Hepatic stellate cell (primary cell): ENCODE measurements at regions not wholly inside any gene's neighbourhood (a gene's known extent, or its start where the extent isn't known, plus 50 kb on each side); places are given as distances from the start of the nearest gene placed in this dataset.
"Not testable (repeated sequence)": the region's sequence is repeated elsewhere in the genome, so short reads cannot be mapped to it uniquely, and the experiment has no call there.

ENCODE experiments used
- DNase-seq: peaks from one replicate; pipeline ENCODE4 v3.0.0; 2011; ENCODE audit warnings: low spot score

GRCh38 chr2:184004289-184004947 lies 593.9 kb upstream of the ZNF804A start:
- no peak for DNase-seq

DNA sequence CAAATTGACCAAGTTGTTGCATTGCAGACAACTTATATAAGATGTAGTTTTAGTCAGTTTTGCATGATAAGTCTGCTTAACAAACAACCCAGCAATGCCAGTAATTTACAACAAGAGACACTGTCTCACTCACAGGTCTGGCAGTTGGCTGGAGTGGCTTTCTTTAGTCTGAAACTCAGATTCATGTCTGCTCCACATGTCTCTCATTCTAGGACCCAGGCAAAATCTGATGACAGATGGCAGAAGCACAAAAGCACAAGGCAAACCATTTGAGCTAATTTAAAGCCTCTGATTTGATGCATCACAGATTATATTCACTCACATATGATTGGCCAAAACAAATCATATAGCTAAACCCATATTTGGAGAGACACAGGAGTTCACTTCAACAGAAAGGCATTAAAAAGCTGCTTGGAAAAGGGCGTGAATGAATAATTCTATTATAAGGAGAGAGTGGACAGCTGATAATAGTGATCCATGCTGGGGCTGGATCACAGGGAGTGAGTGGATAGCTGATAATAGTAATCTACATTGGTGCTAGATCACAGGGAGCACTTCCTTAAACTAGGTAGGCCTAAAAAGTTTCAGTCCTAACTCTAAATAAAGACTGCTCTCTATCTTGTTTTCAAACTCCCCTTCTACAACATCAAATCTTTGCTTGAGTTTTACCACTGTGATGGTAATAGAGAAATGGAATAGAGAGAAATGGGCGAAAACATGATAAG lies 593.2 kb upstream of the ZNF804A start:
- DNase-seq: no peak

- DNase-seq: no peak
Observed at GRCh38 chr2:184006998-184007397, 591.3 kb upstream of the ZNF804A start.

DNA sequence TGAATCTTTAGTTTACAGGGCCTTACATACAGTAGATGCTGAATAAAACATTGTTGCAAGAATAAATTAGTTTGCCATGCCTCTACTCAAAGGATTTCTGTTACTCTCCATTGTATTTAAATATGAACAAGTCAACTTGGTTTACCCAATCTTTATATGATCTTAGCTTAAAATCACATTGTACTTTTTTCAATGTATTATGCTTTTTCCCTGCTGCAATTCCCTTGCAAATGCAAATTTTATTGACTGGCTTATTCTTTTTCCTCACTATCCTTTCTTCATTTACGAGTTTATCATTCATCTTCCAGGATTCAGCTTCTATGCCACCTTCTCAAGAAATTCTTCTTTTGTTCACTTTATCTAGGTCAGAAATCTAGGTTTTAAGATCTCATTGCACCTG lies 571.4 kb upstream of the ZNF804A start:
- no peak for DNase-seq

DNA sequence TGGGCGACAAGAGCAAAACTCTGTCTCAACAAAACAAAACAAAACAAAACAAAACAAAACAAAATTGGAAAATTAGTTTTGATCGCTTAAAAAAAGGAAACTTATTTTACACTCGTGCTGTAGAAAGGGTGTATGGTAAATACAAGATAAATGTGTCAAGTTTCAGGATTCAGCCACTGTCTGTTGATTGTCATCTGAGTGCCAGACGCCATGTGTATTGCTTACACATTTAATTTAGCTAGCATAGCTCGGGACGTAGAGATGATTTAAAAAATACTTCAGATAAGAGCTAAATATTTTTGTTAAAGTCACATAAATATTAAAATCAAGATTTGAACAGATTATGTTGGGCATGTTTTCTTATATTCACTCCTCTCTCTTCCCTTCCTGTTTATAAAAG lies 568.1 kb upstream of the ZNF804A start:
- no peak for DNase-seq

DNA sequence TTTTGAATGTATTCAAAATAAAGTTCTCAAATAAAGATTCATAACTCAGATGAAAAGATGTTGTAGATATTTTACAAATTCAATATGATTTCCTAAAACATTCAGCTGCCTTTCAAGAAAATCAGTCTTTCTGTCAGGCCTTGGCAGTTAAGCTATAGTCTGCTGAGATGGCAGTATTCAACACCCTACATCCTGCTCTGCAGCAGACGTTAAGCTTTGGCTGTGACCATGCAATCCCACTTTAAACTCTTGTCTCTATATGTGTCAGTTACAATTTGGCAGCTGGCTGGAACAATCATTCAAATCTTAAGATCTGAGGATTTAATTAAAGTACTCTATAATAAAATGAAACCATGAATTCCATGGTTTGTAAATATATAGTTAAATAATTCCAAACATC lies 567.3 kb upstream of the ZNF804A start:
- DNase-seq: no peak

GRCh38 chr2:184031402-184032147 lies 566.8 kb upstream of the ZNF804A start:
- no peak for DNase-seq

DNA sequence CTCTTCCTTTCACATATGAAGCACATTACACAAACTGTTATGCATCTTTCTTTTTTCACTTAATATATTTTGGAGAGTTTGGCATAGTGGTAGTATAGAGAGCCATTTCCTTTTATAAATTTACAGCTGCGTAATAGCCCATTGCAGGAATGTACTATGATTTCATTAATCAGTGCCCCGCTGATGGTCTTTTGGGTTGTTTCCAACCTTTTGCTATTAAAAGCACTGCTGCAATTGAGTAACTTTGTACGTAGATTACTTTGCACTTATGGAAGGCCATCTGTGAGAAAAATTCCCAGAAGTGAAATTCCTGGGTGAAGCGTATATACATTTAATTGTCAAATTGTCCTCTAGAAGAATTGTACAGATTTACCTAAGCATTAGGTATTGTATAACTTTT lies 565.3 kb upstream of the ZNF804A start:
- DNase-seq: no peak

GRCh38 chr2:184037273-184037672 lies 561.1 kb upstream of the ZNF804A start:
- DNase-seq: no peak

DNA sequence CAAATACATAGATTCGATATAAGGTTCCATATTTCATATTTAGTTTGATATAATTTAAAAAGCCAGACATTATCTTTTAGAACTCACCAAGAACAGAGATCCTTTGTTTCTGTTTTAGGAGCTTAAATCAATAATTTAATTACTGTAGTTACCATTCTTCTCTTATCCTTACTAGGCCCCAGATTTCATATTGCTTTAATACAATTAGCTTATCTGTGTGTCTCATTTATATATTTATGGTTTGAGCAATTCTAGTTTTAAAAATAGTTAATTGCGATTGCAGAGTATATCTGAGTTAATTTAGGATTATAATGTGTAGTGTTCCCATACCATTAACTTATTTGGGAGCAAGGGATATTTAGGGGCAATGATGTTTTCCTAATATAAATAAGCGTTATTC lies 558.8 kb upstream of the ZNF804A start:
- DNase-seq: no peak

GRCh38 chr2:184040230-184040629 lies 558.1 kb upstream of the ZNF804A start:
- no peak for DNase-seq

- DNase-seq: no peak
Observed at GRCh38 chr2:184041077-184041476, 557.3 kb upstream of the ZNF804A start.

GRCh38 chr2:184041777-184042176 lies 556.6 kb upstream of the ZNF804A start:
- no peak for DNase-seq

DNA sequence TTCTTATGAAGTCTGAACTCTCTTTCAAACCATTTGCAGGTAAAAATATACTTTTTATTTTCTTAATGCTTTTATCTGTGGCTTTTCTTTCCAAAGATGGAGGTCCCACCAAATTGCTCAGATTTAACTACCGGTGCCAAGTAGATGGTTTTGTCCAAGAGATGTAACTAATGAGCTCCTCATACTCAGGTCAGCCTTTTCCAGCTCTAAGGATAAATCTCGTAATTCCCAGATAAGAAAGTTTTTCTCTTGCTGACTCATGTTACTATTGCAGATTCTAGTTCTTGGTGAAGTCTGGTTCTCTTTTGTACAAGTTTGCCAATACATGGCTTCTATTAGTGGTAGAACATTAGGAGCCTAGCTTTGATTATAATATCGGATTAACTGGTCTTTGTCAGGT lies 550.8 kb upstream of the ZNF804A start:
- no peak for DNase-seq

GRCh38 chr2:184049566-184049965 lies 548.8 kb upstream of the ZNF804A start:
- no peak for DNase-seq

DNA sequence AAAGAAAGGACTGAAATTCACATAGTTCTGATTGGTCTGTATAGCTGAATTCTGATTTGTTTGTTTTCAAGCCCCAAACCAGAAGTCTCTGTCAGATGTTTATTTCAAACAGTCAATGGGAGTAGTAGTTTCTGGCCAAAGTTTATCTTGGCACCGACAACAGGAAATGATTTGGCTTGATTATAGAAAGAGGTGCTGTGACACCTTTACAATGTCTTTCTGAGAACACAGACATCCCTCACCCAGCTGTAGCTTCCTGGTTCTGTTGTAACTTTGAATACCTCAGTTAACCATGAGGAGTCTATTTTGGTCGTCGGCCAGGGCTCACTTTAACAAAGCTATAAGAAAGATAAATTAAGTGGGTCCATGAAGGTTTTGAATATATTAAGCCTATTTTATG lies 545.0 kb upstream of the ZNF804A start:
- DNase-seq: no peak

GRCh38 chr2:184054419-184054818 lies 543.9 kb upstream of the ZNF804A start:
- DNase-seq: not testable (repeated sequence)

DNA sequence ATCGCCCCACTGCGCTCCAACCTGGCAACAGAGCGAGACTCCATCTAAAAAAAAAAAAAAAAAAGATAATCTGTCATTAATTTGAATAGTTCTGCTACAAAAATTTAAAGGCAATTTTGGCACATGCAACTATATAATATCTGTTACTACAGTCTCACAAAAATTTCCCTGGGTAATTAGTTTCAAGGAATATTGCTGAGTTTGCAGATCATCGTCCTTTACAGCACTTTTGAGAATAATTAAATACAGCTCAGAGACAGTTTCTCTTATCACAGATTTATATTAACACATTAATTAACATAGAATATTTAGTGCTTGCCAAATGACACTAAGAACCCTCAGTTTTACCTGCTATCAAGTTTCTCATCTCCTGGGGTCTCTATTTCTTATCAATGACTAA lies 540.4 kb upstream of the ZNF804A start:
- DNase-seq: no peak

DNA sequence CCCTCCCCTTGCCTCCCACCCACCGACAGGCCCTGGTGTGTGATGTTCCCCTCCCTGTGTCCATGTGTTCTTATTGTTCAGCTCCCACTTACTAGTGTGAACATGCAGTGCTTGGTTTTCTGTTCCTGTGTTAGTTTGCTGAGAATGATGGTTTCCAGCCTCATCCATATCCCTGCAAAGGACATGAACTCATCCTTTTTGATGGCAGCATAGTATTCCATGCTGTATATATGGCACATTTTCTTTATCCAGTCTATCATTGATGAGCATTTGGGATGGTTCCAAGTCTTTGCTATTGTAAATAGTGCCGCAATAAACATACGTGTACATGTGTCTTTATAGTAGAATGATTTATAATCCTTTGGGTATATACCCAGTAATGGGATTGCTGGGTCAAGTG lies 538.1 kb upstream of the ZNF804A start:
- DNase-seq: not testable (repeated sequence)

DNA sequence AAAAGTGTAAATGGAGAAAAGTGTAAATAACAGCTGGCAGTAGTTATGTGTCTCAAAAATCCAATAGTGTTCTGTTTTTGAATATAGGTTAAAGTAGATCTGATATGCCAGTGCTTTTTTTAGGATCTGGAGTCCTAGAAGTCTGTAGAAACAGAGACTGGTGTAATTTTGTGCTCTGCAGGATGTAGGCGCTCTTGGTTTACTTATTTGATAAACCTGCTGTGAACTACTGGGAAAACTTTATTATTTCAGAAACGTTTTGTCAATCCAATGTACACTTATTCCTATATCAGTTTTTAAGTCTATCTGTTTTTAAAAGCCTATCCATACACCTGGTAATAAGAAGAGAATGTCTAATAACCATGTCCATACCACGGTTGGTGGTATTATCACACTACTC lies 530.8 kb upstream of the ZNF804A start:
- no peak for DNase-seq

DNA sequence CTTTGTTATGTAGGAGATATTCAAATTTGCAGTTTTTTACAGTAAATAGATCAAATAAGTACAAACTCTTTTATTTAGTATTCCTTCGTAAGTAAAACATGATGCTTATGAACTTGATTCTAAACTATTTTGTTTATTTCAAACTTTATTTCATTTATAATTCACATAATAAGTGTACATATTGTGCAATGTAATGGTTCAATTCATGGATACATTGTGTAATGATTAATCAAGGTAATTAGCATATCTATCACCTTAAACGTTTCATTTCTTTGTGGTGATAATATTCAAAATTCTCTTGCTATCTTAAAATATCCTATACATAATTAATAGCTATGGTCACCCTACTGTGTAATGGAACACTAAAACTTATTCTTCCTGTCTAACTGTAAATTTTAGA lies 525.9 kb upstream of the ZNF804A start:
- no peak for DNase-seq

GRCh38 chr2:184078496-184078895 lies 519.8 kb upstream of the ZNF804A start:
- DNase-seq: no peak

DNA sequence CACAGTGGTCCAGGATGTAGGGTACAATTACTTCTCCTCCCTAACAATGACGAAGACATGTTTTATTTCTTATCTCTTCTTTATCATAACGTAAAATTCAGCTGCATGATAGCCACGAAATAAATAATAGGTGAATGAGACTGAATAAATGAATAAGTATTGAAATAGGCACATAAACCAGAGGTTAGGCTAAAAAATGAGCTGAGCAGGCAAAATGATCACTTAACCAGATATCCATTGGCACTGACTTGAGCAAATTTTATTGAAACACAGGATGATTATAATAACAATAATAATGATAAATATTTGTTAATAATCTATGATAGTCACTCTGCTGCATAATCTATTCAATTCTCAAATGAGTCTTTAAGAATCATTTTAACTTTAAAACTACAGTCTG lies 506.9 kb upstream of the ZNF804A start:
- DNase-seq: no peak
